ENCODE measurements at regions not wholly inside any gene's neighbourhood (a gene's known extent, or its start where the extent isn't known, plus 50 kb on each side); places are given as distances from the start of the nearest gene placed in this dataset.

DNA sequence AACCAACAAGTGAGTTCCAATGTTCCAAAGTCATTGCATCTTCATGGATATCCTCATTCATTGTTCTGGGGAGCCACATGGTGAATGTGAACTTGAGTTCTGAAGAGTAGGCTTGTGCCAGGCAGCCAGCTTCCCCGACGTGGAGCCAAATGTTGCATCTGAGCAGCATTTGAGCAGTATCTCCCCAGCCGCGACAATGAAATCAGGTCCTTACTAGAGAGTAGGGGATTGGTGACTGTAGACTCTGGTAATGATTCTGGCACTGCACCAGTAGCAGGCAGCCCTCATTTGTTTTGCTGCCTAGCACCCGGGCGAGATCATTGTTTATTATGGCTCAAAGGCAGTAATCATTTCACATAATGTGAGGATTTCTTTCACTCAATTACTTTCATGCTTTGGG is 451.4 kb upstream of the C9orf72 start:
- CTCF ChIA-PET (ENCODE audit: low intra/inter-chr PET ratio), result no interaction called here
- H3K4me2 ChIP-seq (ENCODE audit: insufficient read depth, low read length), result no peak overlapping the region
- no peaks in the 10 kb centered on the region for H3K9me3 ChIP-seq (replicated peaks; ENCODE audit: control insufficient read depth, insufficient read depth, low read depth, low read length)
- no peaks in the 10 kb centered on the region for H3K36me3 ChIP-seq (ENCODE audit: control insufficient read depth, insufficient read depth, low read length)
- no peaks in the 10 kb centered on the region for H3K4me1 ChIP-seq (replicated peaks in 1 of 2; ENCODE audit: control insufficient read depth in 2 of 2, insufficient read depth in 2 of 2, low read length in 2 of 2)
- no peak overlapping the region for H3K9ac ChIP-seq (ENCODE audit: insufficient read depth in 1 of 2, low read depth in 2 of 2, low read length in 2 of 2)
- ATAC-seq, result no peak
- H3K79me2 ChIP-seq (ENCODE audit: control insufficient read depth, insufficient read depth, low read length), result no peaks in the 10 kb centered on the region
- 0% methylated on average over 2 of the region's 6 CpGs for WGBS (ENCODE audit: insufficient coverage, low coverage, missing lambda C conversion rate)
- POLR2A ChIA-PET, result no interaction called here
- no peak overlapping the region for H3K27ac ChIP-seq (ENCODE audit: extremely low read depth, low read depth, low read length)
- in situ Hi-C loops (cut with MboI), result no loop called here
- TF ChIP-seq, protein P1, sequence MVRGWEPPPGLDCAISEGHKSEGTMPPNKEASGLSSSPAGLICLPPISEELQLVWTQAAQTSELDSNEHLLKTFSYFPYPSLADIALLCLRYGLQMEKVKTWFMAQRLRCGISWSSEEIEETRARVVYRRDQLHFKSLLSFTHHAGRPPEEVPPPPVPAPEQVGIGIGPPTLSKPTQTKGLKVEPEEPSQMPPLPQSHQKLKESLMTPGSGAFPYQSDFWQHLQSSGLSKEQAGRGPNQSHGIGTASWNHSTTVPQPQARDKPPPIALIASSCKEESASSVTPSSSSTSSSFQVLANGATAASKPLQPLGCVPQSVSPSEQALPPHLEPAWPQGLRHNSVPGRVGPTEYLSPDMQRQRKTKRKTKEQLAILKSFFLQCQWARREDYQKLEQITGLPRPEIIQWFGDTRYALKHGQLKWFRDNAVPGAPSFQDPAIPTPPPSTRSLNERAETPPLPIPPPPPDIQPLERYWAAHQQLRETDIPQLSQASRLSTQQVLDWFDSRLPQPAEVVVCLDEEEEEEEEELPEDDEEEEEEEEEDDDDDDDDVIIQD (CRISPR knock-in tag; IDR thresholded peaks at IDR 0.05), result no peak
- no peak for TF ChIP-seq MED1 (CRISPR knock-in tag; IDR thresholded peaks at IDR 0.05; ENCODE audit: borderline replicate concordance)
- TF ChIP-seq, protein P2, sequence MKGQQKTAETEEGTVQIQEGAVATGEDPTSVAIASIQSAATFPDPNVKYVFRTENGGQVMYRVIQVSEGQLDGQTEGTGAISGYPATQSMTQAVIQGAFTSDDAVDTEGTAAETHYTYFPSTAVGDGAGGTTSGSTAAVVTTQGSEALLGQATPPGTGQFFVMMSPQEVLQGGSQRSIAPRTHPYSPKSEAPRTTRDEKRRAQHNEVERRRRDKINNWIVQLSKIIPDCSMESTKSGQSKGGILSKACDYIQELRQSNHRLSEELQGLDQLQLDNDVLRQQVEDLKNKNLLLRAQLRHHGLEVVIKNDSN (CRISPR knock-in tag; IDR thresholded peaks at IDR 0.05), result no peak
- no peak for TF ChIP-seq CBFA2T3 (IDR thresholded peaks at IDR 0.05)
- no peak for TF ChIP-seq ZNF408 (CRISPR knock-in tag; IDR thresholded peaks at IDR 0.05; ENCODE audit: low read depth)
- no peak for TF ChIP-seq SMC3 (conservative IDR thresholded peaks at IDR 0.05; ENCODE audit: insufficient read depth, low read depth, low read length)
- no peak for TF ChIP-seq ZNF445 (CRISPR knock-in tag; IDR thresholded peaks at IDR 0.05; ENCODE audit: low read depth)
- no peak for TF ChIP-seq CBX3 (IDR thresholded peaks at IDR 0.05; ENCODE audit: borderline replicate concordance in 1 of 2, low read length in 2 of 2)
- no peak for TF ChIP-seq SMAD4 (CRISPR knock-in tag; conservative IDR thresholded peaks at IDR 0.05)
- TF ChIP-seq ZBTB34 (CRISPR knock-in tag; IDR thresholded peaks at IDR 0.05), result no peak
- TF ChIP-seq, protein P3, sequence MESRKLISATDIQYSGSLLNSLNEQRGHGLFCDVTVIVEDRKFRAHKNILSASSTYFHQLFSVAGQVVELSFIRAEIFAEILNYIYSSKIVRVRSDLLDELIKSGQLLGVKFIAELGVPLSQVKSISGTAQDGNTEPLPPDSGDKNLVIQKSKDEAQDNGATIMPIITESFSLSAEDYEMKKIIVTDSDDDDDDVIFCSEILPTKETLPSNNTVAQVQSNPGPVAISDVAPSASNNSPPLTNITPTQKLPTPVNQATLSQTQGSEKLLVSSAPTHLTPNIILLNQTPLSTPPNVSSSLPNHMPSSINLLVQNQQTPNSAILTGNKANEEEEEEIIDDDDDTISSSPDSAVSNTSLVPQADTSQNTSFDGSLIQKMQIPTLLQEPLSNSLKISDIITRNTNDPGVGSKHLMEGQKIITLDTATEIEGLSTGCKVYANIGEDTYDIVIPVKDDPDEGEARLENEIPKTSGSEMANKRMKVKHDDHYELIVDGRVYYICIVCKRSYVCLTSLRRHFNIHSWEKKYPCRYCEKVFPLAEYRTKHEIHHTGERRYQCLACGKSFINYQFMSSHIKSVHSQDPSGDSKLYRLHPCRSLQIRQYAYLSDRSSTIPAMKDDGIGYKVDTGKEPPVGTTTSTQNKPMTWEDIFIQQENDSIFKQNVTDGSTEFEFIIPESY (CRISPR knock-in tag; IDR thresholded peaks at IDR 0.05), result no peak
- no peak for TF ChIP-seq EZH2 (IDR thresholded peaks at IDR 0.05; ENCODE audit: borderline replicate concordance, low read depth, low read length)
- no peak for TF ChIP-seq ZNF140 (CRISPR knock-in tag; IDR thresholded peaks at IDR 0.05)
- TF ChIP-seq RBM15 (IDR thresholded peaks at IDR 0.05; ENCODE audit: insufficient read depth, low read length), result no peak
- no peak for TF ChIP-seq CCAR2 (IDR thresholded peaks at IDR 0.05; ENCODE audit: low read depth, low read length)
- no peak for TF ChIP-seq CREB5 (CRISPR knock-in tag; IDR thresholded peaks at IDR 0.05)
- DNase-seq (ENCODE audit: extremely low read depth in 1 of 4, low spot score in 3 of 4), result no peak
- intact Hi-C loops (cut with micrococcal nuclease), result no loop called here
- H3K9me1 ChIP-seq (ENCODE audit: control insufficient read depth, insufficient read depth, low read length), result no peaks in the 10 kb centered on the region
- BruUV-seq (replicated peaks), result no TSS peak
- no peak overlapping the region for H3K4me3 ChIP-seq
- no peaks in the 10 kb centered on the region for H4K20me1 ChIP-seq (replicated peaks; ENCODE audit: control insufficient read depth, insufficient read depth, low read length)
- no peak overlapping the region for H2AFZ ChIP-seq (ENCODE audit: low read depth, low read length)
- no peak for FAIRE-seq
- H3K27me3 ChIP-seq (ENCODE audit: control insufficient read depth in 2 of 2, insufficient read depth in 2 of 2, low read length in 2 of 2), result no peaks in the 10 kb centered on the region

Measured in K562 (cell line).